ENCODE measurements at regions not wholly inside any gene's neighbourhood (a gene's known extent, or its start where the extent isn't known, plus 50 kb on each side); places are given as distances from the start of the nearest gene placed in this dataset.

DNA sequence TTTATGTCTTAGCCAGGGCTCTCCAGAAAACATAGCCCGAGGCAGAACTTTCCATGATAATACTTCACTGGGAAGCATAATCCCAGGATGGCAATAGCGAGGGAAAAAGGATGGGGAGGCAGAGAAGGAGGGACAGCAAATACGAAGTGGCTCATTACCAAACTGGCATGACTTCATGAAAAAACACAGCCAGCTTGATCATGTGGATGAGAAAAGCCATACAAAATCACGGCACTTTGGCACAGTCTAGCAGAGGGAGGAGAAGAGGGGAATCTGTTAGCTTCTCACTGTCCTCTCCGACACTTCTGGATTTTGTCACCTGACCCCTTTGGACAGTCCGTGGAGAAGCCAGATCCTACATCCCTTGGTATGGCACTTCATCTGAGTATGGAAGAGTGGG is 212.5 kb upstream of the GRIK2 start:
- TF ChIP-seq, protein P1, sequence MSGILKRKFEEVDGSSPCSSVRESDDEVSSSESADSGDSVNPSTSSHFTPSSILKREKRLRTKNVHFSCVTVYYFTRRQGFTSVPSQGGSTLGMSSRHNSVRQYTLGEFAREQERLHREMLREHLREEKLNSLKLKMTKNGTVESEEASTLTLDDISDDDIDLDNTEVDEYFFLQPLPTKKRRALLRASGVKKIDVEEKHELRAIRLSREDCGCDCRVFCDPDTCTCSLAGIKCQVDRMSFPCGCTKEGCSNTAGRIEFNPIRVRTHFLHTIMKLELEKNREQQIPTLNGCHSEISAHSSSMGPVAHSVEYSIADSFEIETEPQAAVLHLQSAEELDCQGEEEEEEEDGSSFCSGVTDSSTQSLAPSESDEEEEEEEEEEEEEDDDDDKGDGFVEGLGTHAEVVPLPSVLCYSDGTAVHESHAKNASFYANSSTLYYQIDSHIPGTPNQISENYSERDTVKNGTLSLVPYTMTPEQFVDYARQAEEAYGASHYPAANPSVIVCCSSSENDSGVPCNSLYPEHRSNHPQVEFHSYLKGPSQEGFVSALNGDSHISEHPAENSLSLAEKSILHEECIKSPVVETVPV (CRISPR knock-in tag; IDR thresholded peaks at IDR 0.05): no peak
- no peak for TF ChIP-seq ARNTL (CRISPR knock-in tag; IDR thresholded peaks at IDR 0.05; ENCODE audit: borderline replicate concordance, low read depth)
- no peak for TF ChIP-seq OSR1 (CRISPR knock-in tag; IDR thresholded peaks at IDR 0.05)
- no peak for TF ChIP-seq ZFP3 (CRISPR knock-in tag; IDR thresholded peaks at IDR 0.05)
- TF ChIP-seq, protein P2, sequence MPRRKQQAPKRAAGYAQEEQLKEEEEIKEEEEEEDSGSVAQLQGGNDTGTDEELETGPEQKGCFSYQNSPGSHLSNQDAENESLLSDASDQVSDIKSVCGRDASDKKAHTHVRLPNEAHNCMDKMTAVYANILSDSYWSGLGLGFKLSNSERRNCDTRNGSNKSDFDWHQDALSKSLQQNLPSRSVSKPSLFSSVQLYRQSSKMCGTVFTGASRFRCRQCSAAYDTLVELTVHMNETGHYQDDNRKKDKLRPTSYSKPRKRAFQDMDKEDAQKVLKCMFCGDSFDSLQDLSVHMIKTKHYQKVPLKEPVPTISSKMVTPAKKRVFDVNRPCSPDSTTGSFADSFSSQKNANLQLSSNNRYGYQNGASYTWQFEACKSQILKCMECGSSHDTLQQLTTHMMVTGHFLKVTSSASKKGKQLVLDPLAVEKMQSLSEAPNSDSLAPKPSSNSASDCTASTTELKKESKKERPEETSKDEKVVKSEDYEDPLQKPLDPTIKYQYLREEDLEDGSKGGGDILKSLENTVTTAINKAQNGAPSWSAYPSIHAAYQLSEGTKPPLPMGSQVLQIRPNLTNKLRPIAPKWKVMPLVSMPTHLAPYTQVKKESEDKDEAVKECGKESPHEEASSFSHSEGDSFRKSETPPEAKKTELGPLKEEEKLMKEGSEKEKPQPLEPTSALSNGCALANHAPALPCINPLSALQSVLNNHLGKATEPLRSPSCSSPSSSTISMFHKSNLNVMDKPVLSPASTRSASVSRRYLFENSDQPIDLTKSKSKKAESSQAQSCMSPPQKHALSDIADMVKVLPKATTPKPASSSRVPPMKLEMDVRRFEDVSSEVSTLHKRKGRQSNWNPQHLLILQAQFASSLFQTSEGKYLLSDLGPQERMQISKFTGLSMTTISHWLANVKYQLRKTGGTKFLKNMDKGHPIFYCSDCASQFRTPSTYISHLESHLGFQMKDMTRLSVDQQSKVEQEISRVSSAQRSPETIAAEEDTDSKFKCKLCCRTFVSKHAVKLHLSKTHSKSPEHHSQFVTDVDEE (CRISPR knock-in tag; IDR thresholded peaks at IDR 0.05): no peak
- TF ChIP-seq, protein P3, sequence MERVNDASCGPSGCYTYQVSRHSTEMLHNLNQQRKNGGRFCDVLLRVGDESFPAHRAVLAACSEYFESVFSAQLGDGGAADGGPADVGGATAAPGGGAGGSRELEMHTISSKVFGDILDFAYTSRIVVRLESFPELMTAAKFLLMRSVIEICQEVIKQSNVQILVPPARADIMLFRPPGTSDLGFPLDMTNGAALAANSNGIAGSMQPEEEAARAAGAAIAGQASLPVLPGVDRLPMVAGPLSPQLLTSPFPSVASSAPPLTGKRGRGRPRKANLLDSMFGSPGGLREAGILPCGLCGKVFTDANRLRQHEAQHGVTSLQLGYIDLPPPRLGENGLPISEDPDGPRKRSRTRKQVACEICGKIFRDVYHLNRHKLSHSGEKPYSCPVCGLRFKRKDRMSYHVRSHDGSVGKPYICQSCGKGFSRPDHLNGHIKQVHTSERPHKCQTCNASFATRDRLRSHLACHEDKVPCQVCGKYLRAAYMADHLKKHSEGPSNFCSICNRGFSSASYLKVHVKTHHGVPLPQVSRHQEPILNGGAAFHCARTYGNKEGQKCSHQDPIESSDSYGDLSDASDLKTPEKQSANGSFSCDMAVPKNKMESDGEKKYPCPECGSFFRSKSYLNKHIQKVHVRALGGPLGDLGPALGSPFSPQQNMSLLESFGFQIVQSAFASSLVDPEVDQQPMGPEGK (CRISPR knock-in tag; IDR thresholded peaks at IDR 0.05; ENCODE audit: borderline replicate concordance): no peak
- TF ChIP-seq, protein P4, sequence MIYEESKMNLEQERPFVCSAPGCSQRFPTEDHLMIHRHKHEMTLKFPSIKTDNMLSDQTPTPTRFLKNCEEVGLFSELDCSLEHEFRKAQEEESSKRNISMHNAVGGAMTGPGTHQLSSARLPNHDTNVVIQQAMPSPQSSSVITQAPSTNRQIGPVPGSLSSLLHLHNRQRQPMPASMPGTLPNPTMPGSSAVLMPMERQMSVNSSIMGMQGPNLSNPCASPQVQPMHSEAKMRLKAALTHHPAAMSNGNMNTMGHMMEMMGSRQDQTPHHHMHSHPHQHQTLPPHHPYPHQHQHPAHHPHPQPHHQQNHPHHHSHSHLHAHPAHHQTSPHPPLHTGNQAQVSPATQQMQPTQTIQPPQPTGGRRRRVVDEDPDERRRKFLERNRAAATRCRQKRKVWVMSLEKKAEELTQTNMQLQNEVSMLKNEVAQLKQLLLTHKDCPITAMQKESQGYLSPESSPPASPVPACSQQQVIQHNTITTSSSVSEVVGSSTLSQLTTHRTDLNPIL (CRISPR knock-in tag; IDR thresholded peaks at IDR 0.05; ENCODE audit: low read depth): no peak
- no peak for TF ChIP-seq ZC3H10 (CRISPR knock-in tag; IDR thresholded peaks at IDR 0.05)
- TF ChIP-seq ZNF8 (CRISPR knock-in tag; IDR thresholded peaks at IDR 0.05): no peak
- TF ChIP-seq, protein P5, sequence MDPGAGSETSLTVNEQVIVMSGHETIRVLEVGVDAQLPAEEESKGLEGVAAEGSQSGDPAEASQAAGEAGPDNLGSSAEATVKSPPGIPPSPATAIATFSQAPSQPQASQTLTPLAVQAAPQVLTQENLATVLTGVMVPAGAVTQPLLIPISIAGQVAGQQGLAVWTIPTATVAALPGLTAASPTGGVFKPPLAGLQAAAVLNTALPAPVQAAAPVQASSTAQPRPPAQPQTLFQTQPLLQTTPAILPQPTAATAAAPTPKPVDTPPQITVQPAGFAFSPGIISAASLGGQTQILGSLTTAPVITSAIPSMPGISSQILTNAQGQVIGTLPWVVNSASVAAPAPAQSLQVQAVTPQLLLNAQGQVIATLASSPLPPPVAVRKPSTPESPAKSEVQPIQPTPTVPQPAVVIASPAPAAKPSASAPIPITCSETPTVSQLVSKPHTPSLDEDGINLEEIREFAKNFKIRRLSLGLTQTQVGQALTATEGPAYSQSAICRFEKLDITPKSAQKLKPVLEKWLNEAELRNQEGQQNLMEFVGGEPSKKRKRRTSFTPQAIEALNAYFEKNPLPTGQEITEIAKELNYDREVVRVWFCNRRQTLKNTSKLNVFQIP (CRISPR knock-in tag; IDR thresholded peaks at IDR 0.05; ENCODE audit: borderline replicate concordance, low read depth): no peak
- TF ChIP-seq TCF4 (CRISPR knock-in tag; IDR thresholded peaks at IDR 0.05; ENCODE audit: borderline replicate concordance): no peak
- no peak for TF ChIP-seq SNAI2 (CRISPR knock-in tag; IDR thresholded peaks at IDR 0.05)
